WTC11 (cell line): ENCODE measurements at regions not wholly inside any gene's neighbourhood (a gene's known extent, or its start where the extent isn't known, plus 50 kb on each side); places are given as distances from the start of the nearest gene placed in this dataset.

Experiments
- ATAC-seq: fragments of 200-7000 bp; cut with Tn5 transposase; 2 replicates; pipeline ENCODE4 v1.10.0; 2021; ENCODE audit warnings: mild to moderate bottlenecking, moderate library complexity
- CTCF ChIA-PET: fragments of 300-600 bp; sonication (Branson Sonifier 250); formaldehyde crosslinking; loops from one replicate; lab custom pipeline; 2021; ENCODE audit warnings: antibody characterized with exemption; lab: Charles Lee
- POLR2A ChIA-PET: fragments of 350-600 bp; sonication (Branson Sonifier 250); formaldehyde crosslinking; loops from one replicate; lab custom pipeline; 2021; ENCODE audit warnings: antibody characterized with exemption; lab: Charles Lee
- DNase-seq: peaks from one replicate; pipeline ENCODE4 v3.0.0; 2021; ENCODE audit warnings: low spot score
- H3K27ac Mint-ChIP-seq: 2 replicates; pipeline ENCODE4 v1.8.0; 2021; ENCODE audit warnings: mixed read lengths
- H3K27me3 Mint-ChIP-seq: 2 replicates; pipeline ENCODE4 v1.8.0; 2021; ENCODE audit warnings: low read depth, mild to moderate bottlenecking, moderate library complexity, mixed read lengths
- H3K36me3 Mint-ChIP-seq: 2 replicates; pipeline ENCODE4 v1.8.0; 2021; ENCODE audit warnings: mixed read lengths
- H3K4me1 Mint-ChIP-seq: 2 replicates; pipeline ENCODE4 v1.8.0; 2022; ENCODE audit warnings: mixed read lengths
- H3K4me3 Mint-ChIP-seq: 2 replicates; pipeline ENCODE4 v1.8.0; 2021; ENCODE audit warnings: mild to moderate bottlenecking, moderate library complexity, mixed read lengths
- H3K9me3 Mint-ChIP-seq: 2 replicates; pipeline ENCODE4 v1.8.0; 2021; ENCODE audit warnings: mixed read lengths
- ARID4B ChIP-seq: sonication (generic); formaldehyde crosslinking; IDR thresholded peaks from 2 replicates; pipeline ENCODE4 v1.8.0; 2023; ENCODE audit warnings: missing genetic modification reagents, mild to moderate bottlenecking, borderline replicate concordance
- CREM ChIP-seq: sonication (generic); formaldehyde crosslinking; IDR thresholded peaks from 2 replicates; pipeline ENCODE4 v1.8.1; 2022; ENCODE audit warnings: mild to moderate bottlenecking, missing genetic modification reagents, moderate library complexity
- E2F4 ChIP-seq: sonication (generic); formaldehyde crosslinking; IDR thresholded peaks from 2 replicates; pipeline ENCODE4 v1.8.1; 2022; ENCODE audit warnings: low read depth, mild to moderate bottlenecking, moderate library complexity, missing genetic modification reagents, borderline replicate concordance
- ESRRA ChIP-seq: sonication (generic); formaldehyde crosslinking; IDR thresholded peaks from 2 replicates; pipeline ENCODE4 v1.8.1; 2022; ENCODE audit warnings: mild to moderate bottlenecking, missing genetic modification reagents, borderline replicate concordance
- ETV6 ChIP-seq: sonication (generic); formaldehyde crosslinking; IDR thresholded peaks from 2 replicates; pipeline ENCODE4 v1.8.1; 2022; ENCODE audit warnings: mild to moderate bottlenecking, missing genetic modification reagents
- FOXP1 ChIP-seq: sonication (generic); formaldehyde crosslinking; IDR thresholded peaks from 2 replicates; pipeline ENCODE4 v1.8.0; 2022; ENCODE audit warnings: missing genetic modification reagents, mild to moderate bottlenecking, moderate library complexity, borderline replicate concordance
- FOXP4 ChIP-seq: sonication (generic); formaldehyde crosslinking; IDR thresholded peaks from 2 replicates; pipeline ENCODE4 v1.8.0; 2022; ENCODE audit warnings: mild to moderate bottlenecking, missing genetic modification reagents
- HMGA2 ChIP-seq: fragments of 250-450 bp; sonication (Bioruptor Pico); IDR thresholded peaks from 2 replicates; pipeline ENCODE4 v1.4.0; 2021; ENCODE audit warnings: mild to moderate bottlenecking, moderate library complexity
- HMGXB4 ChIP-seq: sonication (generic); formaldehyde crosslinking; IDR thresholded peaks from 2 replicates; pipeline ENCODE4 v1.8.1; 2023; ENCODE audit warnings: mild to moderate bottlenecking, moderate library complexity, missing genetic modification reagents
- NR2C2 ChIP-seq: sonication (generic); formaldehyde crosslinking; IDR thresholded peaks from 2 replicates; pipeline ENCODE4 v1.8.0; 2022; ENCODE audit warnings: mild to moderate bottlenecking, missing genetic modification reagents
- RELA ChIP-seq: sonication (generic); formaldehyde crosslinking; IDR thresholded peaks from 2 replicates; pipeline ENCODE4 v1.8.1; 2022; ENCODE audit warnings: missing genetic modification reagents, mild to moderate bottlenecking, borderline replicate concordance
- SOX15 ChIP-seq: fragments of 250-450 bp; sonication (Bioruptor Pico); IDR thresholded peaks from 2 replicates; pipeline ENCODE4 v1.9.0; 2021; ENCODE audit warnings: mild to moderate bottlenecking
- USF2 ChIP-seq: sonication (generic); formaldehyde crosslinking; IDR thresholded peaks from 2 replicates; pipeline ENCODE4 v1.8.1; 2023; ENCODE audit warnings: mild to moderate bottlenecking, missing genetic modification reagents, moderate library complexity
- ZNF232 ChIP-seq: sonication (generic); formaldehyde crosslinking; IDR thresholded peaks from 2 replicates; pipeline ENCODE4 v1.8.0; 2022; ENCODE audit warnings: mild to moderate bottlenecking, missing genetic modification reagents
- ZNF396 ChIP-seq: fragments of 250-450 bp; sonication (Bioruptor Pico); IDR thresholded peaks from 2 replicates; pipeline ENCODE4 v1.8.0; 2021; ENCODE audit warnings: mild to moderate bottlenecking, moderate library complexity, borderline replicate concordance
- ZNF425 ChIP-seq: fragments of 250-450 bp; sonication (Bioruptor Pico); conservative IDR thresholded peaks from 2 replicates; pipeline ENCODE4 v1.9.0; 2021; ENCODE audit warnings: mild to moderate bottlenecking

- no peak for TF ChIP-seq ETV6 (CRISPR knock-in tag)
Observed at GRCh38 chr22:26927821-26928220, 270.4 kb downstream of the MIAT start (continued).

GRCh38 chr22:26931471-26931870 lies 274.1 kb downstream of the MIAT start:
- ATAC-seq, result no peak
- Mint-ChIP-seq H3K27ac (no peak overlapping the region), H3K4me3 (no peak overlapping the region), H3K36me3 (no peaks in the 10 kb centered on the region), H3K4me1 (no peaks in the 10 kb centered on the region)
- POLR2A ChIA-PET, result no interaction called here
- TF ChIP-seq E2F4 (no peak), CREM (CRISPR knock-in tag) (no peak), USF2 (CRISPR knock-in tag) (no peak), NR2C2 (CRISPR knock-in tag) (no peak), ARID4B (CRISPR knock-in tag) (no peak), FOXP1 (CRISPR knock-in tag) (no peak), ZNF396 (CRISPR knock-in tag) (no peak), RELA (CRISPR knock-in tag) (no peak), HMGA2 (CRISPR knock-in tag) (no peak)
- TF ChIP-seq, all 79 proteins: peak for 0
- CTCF ChIA-PET, result no interaction called here
- DNase-seq, result no peak
- H3K9me3 Mint-ChIP-seq, result no peaks in the 10 kb centered on the region
- H3K27me3 Mint-ChIP-seq, result no peaks in the 10 kb centered on the region

GRCh38 chr22:26933105-26933590 lies 275.8 kb downstream of the MIAT start:
- Mint-ChIP-seq H3K27me3 (peaks cover 5% of the 10 kb centered on the region; the same call in 1 of the 2 replicates), H3K4me3 (no peak overlapping the region), H3K27ac (no peak overlapping the region), H3K4me1 (no peaks in the 10 kb centered on the region), H3K9me3 (peaks cover 11% of the 10 kb centered on the region), H3K36me3 (peaks cover 11% of the 10 kb centered on the region)
- no peak for ATAC-seq
- no peak for TF ChIP-seq FOXP4
- no peak for TF ChIP-seq HMGXB4
- TF ChIP-seq ESRRA, result no peak
- TF ChIP-seq ETV6 (CRISPR knock-in tag), result no peak
- no peak for TF ChIP-seq SOX15 (CRISPR knock-in tag)
- no peak for TF ChIP-seq ZNF232 (CRISPR knock-in tag)
- no peak for TF ChIP-seq ZNF425 (CRISPR knock-in tag)
- ChIA-PET CTCF (no interaction called here), POLR2A (no interaction called here)
- DNase-seq, result no peak
